Ascending aorta (tissue), 2 donors: ENCODE measurements at regions not wholly inside any gene's neighbourhood (a gene's known extent, or its start where the extent isn't known, plus 50 kb on each side); places are given as distances from the start of the nearest gene placed in this dataset.

Experiments
- DNase-seq, 2 donors: peaks; one replicate each; pipeline ENCODE4 v3.0.0-alpha.2; 2019; ENCODE audit warnings: low spot score in 2 of 2
- H3K27ac ChIP-seq, 2 donors: fragments of 200-600 bp; sonication (generic); one replicate each; pipeline ENCODE4 v1.5.1; 2016 to 2017; ENCODE audit warnings: mild to moderate bottlenecking in 1 of 2
- H3K27me3 ChIP-seq: fragments of 200-600 bp; sonication (generic); one replicate; pipeline ENCODE4 v1.5.1; 2017
- H3K36me3 ChIP-seq, 2 donors: fragments of 200-600 bp; sonication (generic); one replicate each; pipeline ENCODE4 v1.5.1; 2016
- H3K4me1 ChIP-seq, 2 donors: fragments of 200-600 bp; sonication (generic); one replicate each; pipeline ENCODE4 v1.5.1; 2016 to 2017; ENCODE audit warnings: mild to moderate bottlenecking in 1 of 2
- H3K4me3 ChIP-seq, 2 donors: fragments of 200-600 bp; sonication (generic); one replicate each; pipeline ENCODE4 v1.5.1; 2016 to 2017; ENCODE audit warnings: mild to moderate bottlenecking in 1 of 2
- H3K9me3 ChIP-seq, 2 donors: fragments of 200-600 bp; sonication (generic); one replicate each; pipeline ENCODE4 v1.5.1; 2016
- intact Hi-C: fragments of 100-400 bp; cut with DNase I; formaldehyde crosslinking; loops from one replicate; pipeline ENCODE4 v1.15.1; 2023
- TF ChIP-seq, protein P1 (sequence below), 3 experiments: fragments of 200-600 bp in 2 of 3; fragments of 450-650 bp in 1 of 3; sonication (generic) in 2 of 3; IDR thresholded peaks; one replicate each; pipeline ENCODE4 v1.5.1; 2016 to 2019; ENCODE audit warnings: antibody characterized with exemption in 3 of 3, mild to moderate bottlenecking in 1 of 3, moderate library complexity in 1 of 3

DNA sequence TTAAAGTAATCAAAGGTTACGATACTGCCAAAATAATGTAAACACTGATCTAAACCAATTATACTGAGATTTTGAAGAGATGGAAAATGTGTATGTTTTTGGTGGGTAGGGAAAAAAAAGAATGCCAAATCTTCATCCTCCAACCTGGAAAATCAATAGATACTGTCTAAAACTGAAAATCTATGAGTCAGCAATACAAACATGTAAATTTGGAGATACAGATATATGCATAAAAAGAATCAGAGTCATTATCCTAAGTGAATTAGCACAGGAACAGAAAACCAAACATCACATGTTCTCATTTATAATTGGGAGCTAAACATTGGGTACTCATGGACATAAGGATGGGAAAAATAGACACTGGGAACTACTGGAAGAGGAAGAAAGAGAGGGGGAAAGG is 197.4 kb upstream of the TRPC5 start:
- Histone ChIP-seq H3K4me3 (no peak overlapping the region), H3K36me3 (no peaks in the 10 kb centered on the region), H3K27me3 (no peaks in the 10 kb centered on the region), H3K27ac (no peak overlapping the region), H3K4me1 (no peaks in the 10 kb centered on the region), H3K9me3 (no peaks in the 10 kb centered on the region)
- no peak for DNase-seq
- intact Hi-C loops = no loop called here
- TF ChIP-seq, protein P1, sequence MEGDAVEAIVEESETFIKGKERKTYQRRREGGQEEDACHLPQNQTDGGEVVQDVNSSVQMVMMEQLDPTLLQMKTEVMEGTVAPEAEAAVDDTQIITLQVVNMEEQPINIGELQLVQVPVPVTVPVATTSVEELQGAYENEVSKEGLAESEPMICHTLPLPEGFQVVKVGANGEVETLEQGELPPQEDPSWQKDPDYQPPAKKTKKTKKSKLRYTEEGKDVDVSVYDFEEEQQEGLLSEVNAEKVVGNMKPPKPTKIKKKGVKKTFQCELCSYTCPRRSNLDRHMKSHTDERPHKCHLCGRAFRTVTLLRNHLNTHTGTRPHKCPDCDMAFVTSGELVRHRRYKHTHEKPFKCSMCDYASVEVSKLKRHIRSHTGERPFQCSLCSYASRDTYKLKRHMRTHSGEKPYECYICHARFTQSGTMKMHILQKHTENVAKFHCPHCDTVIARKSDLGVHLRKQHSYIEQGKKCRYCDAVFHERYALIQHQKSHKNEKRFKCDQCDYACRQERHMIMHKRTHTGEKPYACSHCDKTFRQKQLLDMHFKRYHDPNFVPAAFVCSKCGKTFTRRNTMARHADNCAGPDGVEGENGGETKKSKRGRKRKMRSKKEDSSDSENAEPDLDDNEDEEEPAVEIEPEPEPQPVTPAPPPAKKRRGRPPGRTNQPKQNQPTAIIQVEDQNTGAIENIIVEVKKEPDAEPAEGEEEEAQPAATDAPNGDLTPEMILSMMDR (IDR thresholded peaks at IDR 0.05) = no peak

DNA sequence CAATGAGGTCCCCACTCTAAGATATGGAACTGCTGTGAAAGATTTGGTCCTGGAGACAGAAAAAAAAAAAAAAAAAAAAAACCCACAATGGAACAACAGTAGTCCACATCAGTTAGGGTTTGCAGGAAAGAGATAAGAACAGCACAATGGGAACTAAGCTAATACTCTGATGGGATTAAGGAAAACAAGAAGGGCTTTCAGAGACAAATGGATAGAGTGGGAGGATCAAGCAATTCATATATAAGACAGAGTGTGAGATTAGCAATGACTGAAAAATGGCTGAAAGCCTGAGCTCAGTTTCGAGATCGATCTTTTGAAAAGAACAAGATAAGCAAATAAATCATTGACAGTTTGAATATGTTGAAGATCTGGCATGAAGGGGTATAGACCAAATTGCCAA is 188.4 kb upstream of the TRPC5 start:
- TF ChIP-seq, protein P1 (IDR thresholded peaks at IDR 0.05) = no peak
- DNase-seq = no peak
- H3K4me3 ChIP-seq = no peak overlapping the region
- no peaks in the 10 kb centered on the region for H3K36me3 ChIP-seq
- intact Hi-C loops = no loop called here
- no peaks in the 10 kb centered on the region for H3K27me3 ChIP-seq
- no peak overlapping the region for H3K27ac ChIP-seq
- no peaks in the 10 kb centered on the region for H3K9me3 ChIP-seq
- no peaks in the 10 kb centered on the region for H3K4me1 ChIP-seq

DNA sequence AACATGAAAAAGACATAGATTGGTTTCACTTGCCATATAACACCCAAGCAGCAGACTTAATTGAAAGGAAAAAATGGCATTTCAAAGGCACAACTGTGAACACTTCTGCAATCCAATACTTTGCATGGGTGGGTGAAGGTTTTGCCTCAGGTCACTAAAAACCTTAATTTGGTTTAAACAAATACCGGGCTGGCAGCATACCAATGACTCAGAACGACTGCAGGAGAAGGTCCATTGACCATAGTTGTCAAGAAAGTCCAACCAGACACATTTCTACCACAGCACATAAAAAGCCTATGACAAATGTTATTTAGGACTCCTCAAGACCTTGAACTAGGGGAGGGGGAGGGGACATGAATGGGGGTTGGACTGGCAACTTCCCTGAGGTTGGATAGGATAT is 183.6 kb upstream of the TRPC5 start:
- TF ChIP-seq, protein P1 (IDR thresholded peaks at IDR 0.05) = no peak
- H3K4me3 ChIP-seq = no peak overlapping the region

DNA sequence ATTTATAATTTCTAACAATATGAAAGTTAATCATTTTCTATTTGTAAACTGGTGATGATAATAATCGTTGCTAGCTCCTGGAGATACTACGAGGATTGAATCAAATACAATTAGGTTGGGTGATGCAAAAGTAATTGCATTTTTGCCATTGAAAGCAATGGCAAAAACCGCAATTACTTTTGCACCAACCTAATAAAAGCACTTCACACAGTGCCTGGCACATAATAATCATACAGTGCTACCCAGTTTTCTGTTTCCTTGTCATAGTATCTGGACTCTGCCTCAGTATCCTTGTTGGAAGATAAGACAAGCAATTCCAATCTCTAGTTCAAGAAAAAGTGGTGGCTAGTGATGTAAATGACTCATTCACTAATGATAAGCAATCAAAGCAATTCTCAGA is 176.8 kb upstream of the TRPC5 start:
- no peak overlapping the region for H3K4me3 ChIP-seq
- H3K27ac ChIP-seq = no peak overlapping the region
- no peaks in the 10 kb centered on the region for H3K36me3 ChIP-seq
- intact Hi-C loops = no loop called here
- TF ChIP-seq, protein P1 (IDR thresholded peaks at IDR 0.05) = no peak
- no peak for DNase-seq
- H3K27me3 ChIP-seq = no peaks in the 10 kb centered on the region
- no peaks in the 10 kb centered on the region for H3K4me1 ChIP-seq
- peaks cover 0 to 3% of the 10 kb centered on the region in 2 donors for H3K9me3 ChIP-seq

More for the DNA sequence above, 183.6 kb upstream of the TRPC5 start:
- Histone ChIP-seq H3K27ac (no peak overlapping the region), H3K36me3 (no peaks in the 10 kb centered on the region), H3K27me3 (no peaks in the 10 kb centered on the region), H3K4me1 (no peaks in the 10 kb centered on the region), H3K9me3 (peaks cover 0 to 3% of the 10 kb centered on the region in 2 donors)
- no peak for DNase-seq
- intact Hi-C loops = no loop called here

DNA sequence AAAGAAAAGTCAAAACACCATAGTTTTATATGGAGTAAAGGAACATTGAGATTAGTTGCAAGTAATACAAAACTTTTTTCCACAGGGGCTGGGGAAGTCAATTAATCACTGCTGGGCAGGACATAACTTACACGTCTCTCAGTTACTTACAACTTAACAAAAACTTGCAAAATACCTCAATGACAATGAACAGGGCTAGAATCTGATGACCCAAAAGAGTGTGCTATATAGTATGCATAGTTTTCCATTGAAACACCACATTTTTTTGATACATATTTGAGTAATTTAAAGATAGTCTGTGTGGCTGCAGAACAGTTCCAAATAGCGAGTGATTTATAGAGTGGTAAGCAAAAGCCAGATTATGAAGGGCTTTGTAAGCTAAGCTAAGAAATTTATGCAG is 172.3 kb upstream of the TRPC5 start:
- H3K36me3 ChIP-seq = no peaks in the 10 kb centered on the region
- intact Hi-C loops = no loop called here
- no peaks in the 10 kb centered on the region for H3K4me1 ChIP-seq
- H3K9me3 ChIP-seq = no peaks in the 10 kb centered on the region
- no peaks in the 10 kb centered on the region for H3K27me3 ChIP-seq
- H3K27ac ChIP-seq = no peak overlapping the region
- DNase-seq = no peak
- H3K4me3 ChIP-seq = no peak overlapping the region
- TF ChIP-seq, protein P1 (IDR thresholded peaks at IDR 0.05) = no peak

DNA sequence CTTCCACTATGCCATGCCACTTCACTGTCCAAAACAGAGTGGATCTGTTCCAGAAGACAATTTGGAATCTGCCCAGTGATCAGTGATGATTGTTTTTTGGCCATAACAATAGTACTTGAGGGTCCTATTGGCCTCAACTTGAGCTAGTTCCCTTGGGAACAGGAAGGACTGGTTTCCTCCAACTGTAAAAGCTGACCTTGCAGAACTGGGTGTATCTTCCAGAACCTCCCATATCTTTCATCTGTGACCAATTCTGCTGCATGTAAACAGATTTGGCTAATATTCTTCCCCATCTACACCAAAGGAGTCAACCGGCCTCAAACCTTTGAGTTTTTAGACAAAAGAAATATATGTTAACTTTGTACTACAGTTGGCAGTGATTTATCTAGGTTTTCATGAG is 165.1 kb upstream of the TRPC5 start:
- Histone ChIP-seq H3K4me3 (no peak overlapping the region), H3K4me1 (no peaks in the 10 kb centered on the region), H3K27me3 (no peaks in the 10 kb centered on the region), H3K36me3 (no peaks in the 10 kb centered on the region), H3K27ac (no peak overlapping the region), H3K9me3 (peaks cover 0 to 7% of the 10 kb centered on the region in 2 donors)
- intact Hi-C loops = no loop called here
- TF ChIP-seq, protein P1 (IDR thresholded peaks at IDR 0.05) = no peak
- DNase-seq = no peak
